Hepatic stellate cell (primary cell): ENCODE measurements at regions not wholly inside any gene's neighbourhood (a gene's known extent, or its start where the extent isn't known, plus 50 kb on each side); places are given as distances from the start of the nearest gene placed in this dataset.

Experiments
- DNase-seq: peaks from one replicate; pipeline ENCODE4 v3.0.0; 2011; ENCODE audit warnings: low spot score

- DNase-seq: no peak
These were observed 211.6 kb upstream of the POU3F1 start for GRCh38 chr1:38258085-38258627.

- DNase-seq: no peak
These were observed 210.8 kb upstream of the POU3F1 start for GRCh38 chr1:38257374-38257773.

- no peak for DNase-seq
These were observed 209.5 kb upstream of the POU3F1 start for GRCh38 chr1:38256072-38256471.

- no peak for DNase-seq
These were observed 206.7 kb upstream of the POU3F1 start for GRCh38 chr1:38253314-38253713.

GRCh38 chr1:38250356-38250755, 203.8 kb upstream of the POU3F1 start:
- DNase-seq: no peak

- DNase-seq: no peak
These were observed 202.4 kb upstream of the POU3F1 start for GRCh38 chr1:38249001-38249400.

GRCh38 chr1:38246955-38247952, 200.7 kb upstream of the POU3F1 start:
- DNase-seq: no peak

GRCh38 chr1:38244218-38244845, 197.7 kb upstream of the POU3F1 start:
- no peak for DNase-seq

GRCh38 chr1:38243106-38243505, 196.5 kb upstream of the POU3F1 start:
- DNase-seq: no peak

- DNase-seq: no peak
These were observed 195.9 kb upstream of the POU3F1 start for GRCh38 chr1:38242506-38242905.

- no peak for DNase-seq
These were observed 195.2 kb upstream of the POU3F1 start for GRCh38 chr1:38241594-38242334.

GRCh38 chr1:38240618-38241017, 194.0 kb upstream of the POU3F1 start:
- no peak for DNase-seq

- DNase-seq: no peak
These were observed 192.8 kb upstream of the POU3F1 start for GRCh38 chr1:38239258-38239835.

- no peak for DNase-seq
These were observed 191.7 kb upstream of the POU3F1 start for GRCh38 chr1:38238294-38238693.

- DNase-seq: peak; percentile 44
These were observed 189.1 kb upstream of the POU3F1 start for GRCh38 chr1:38235705-38236104.

- no peak for DNase-seq
These were observed 185.3 kb upstream of the POU3F1 start for GRCh38 chr1:38231941-38232340.

- DNase-seq: no peak
These were observed 182.1 kb upstream of the POU3F1 start for GRCh38 chr1:38228718-38229117.

GRCh38 chr1:38225745-38226144, 179.2 kb upstream of the POU3F1 start:
- DNase-seq: no peak

- no peak for DNase-seq
These were observed 176.8 kb upstream of the POU3F1 start for GRCh38 chr1:38223391-38223790.

- DNase-seq: no peak
These were observed 176.3 kb upstream of the POU3F1 start for GRCh38 chr1:38222891-38223290.

- DNase-seq: peak; percentile 76
These were observed 174.5 kb upstream of the POU3F1 start for GRCh38 chr1:38221006-38221649.
